PC-3 (cell line): ENCODE measurements at regions not wholly inside any gene's neighbourhood (a gene's known extent, or its start where the extent isn't known, plus 50 kb on each side); places are given as distances from the start of the nearest gene placed in this dataset.

Experiments
- CTCF ChIP-seq: fragments of 300-600 bp; sonication (generic); conservative IDR thresholded peaks from 2 replicates; pipeline ENCODE4 v1.5.1; 2017; ENCODE audit warnings: antibody characterized with exemption, low read depth, mild to moderate bottlenecking, low read length
- EZH2 ChIP-seq: fragments of 300-600 bp; sonication (generic); IDR thresholded peaks from one replicate; pipeline ENCODE4 v1.6.1; 2017; ENCODE audit warnings: antibody characterized with exemption, mild to moderate bottlenecking, low read length; ENCODE audit not compliant: unreplicated experiment
- EZH2phosphoT487 ChIP-seq: fragments of 300-600 bp; sonication (generic); IDR thresholded peaks from 2 replicates; pipeline ENCODE4 v1.6.1; 2018; ENCODE audit warnings: mild to moderate bottlenecking, antibody characterized with exemption, low read length, borderline replicate concordance

- no peak for TF ChIP-seq CTCF
- TF ChIP-seq EZH2, result no peak
- no peak for TF ChIP-seq EZH2phosphoT487
These were observed 121.6 kb upstream of the ROPN1 start for GRCh38 chr3:124113485-124113884.
